OCI-LY7 (cell line): ENCODE measurements at regions not wholly inside any gene's neighbourhood (a gene's known extent, or its start where the extent isn't known, plus 50 kb on each side); places are given as distances from the start of the nearest gene placed in this dataset.

Experiments used
- BruUV-seq: library from RNA; stranded (reverse); fragments of 400-500 nt; replicated peaks from 2 replicates; lab custom pipeline; 2021; lab: Mats Ljungman, UMichigan
- CTCF ChIA-PET: fragments of 300-600 bp; sonication (Branson Sonifier 250); formaldehyde crosslinking; loops from one replicate; lab custom pipeline; 2022; ENCODE audit warnings: antibody characterized with exemption; ENCODE audit not compliant: unreplicated experiment; lab: Charles Lee
- POLR2A ChIA-PET: fragments of 300-600 bp; sonication (Branson Sonifier 250); formaldehyde crosslinking; loops from one replicate; lab custom pipeline; 2022; ENCODE audit warnings: antibody characterized with exemption; lab: Charles Lee
- DNase-seq: peaks from one replicate; pipeline ENCODE4 v3.0.0-alpha.2; 2015; ENCODE audit warnings: low spot score
- H2AFZ ChIP-seq: fragments of 200-600 bp; sonication (generic), shearing (Covaris generic); 2 replicates; pipeline ENCODE4 v1.6.1; 2014; ENCODE audit warnings: mild to moderate bottlenecking, antibody characterized with exemption, low read length, moderate library complexity
- H3K27ac ChIP-seq: fragments of 200-600 bp; sonication (generic); 2 replicates; pipeline ENCODE4 v1.5.1; 2014; ENCODE audit warnings: mixed run types, low read depth, mild to moderate bottlenecking, moderate library complexity, low read length, inconsistent platforms; ENCODE audit not compliant: poor library complexity, severe bottlenecking
- H3K36me3 ChIP-seq: fragments of 200-600 bp; sonication (generic); 2 replicates; pipeline ENCODE4 v1.6.1; 2014; ENCODE audit warnings: mild to moderate bottlenecking, antibody characterized with exemption, low read length, moderate library complexity, mixed read lengths; ENCODE audit not compliant: insufficient read depth
- H3K4me1 ChIP-seq: fragments of 200-600 bp; sonication (generic); 2 replicates; pipeline ENCODE4 v1.5.1; 2014; ENCODE audit warnings: mild to moderate bottlenecking, low read length; ENCODE audit not compliant: insufficient read depth, poor library complexity, severe bottlenecking
- H3K4me2 ChIP-seq: fragments of 200-600 bp; sonication (generic); 2 replicates; pipeline ENCODE4 v1.6.1; 2014; ENCODE audit warnings: mild to moderate bottlenecking, low read length
- H3K4me3 ChIP-seq: fragments of 200-600 bp; sonication (generic); 2 replicates; pipeline ENCODE4 v1.5.1; 2014; ENCODE audit warnings: mild to moderate bottlenecking, low read depth, low read length; ENCODE audit not compliant: poor library complexity, severe bottlenecking
- H3K79me2 ChIP-seq: fragments of 200-600 bp; sonication (generic); 2 replicates; pipeline ENCODE4 v1.6.1; 2016; ENCODE audit warnings: low read depth, mild to moderate bottlenecking, low read length, moderate library complexity, mixed read lengths; ENCODE audit not compliant: insufficient read depth
- H3K9me2 ChIP-seq: fragments of 200-600 bp; sonication (generic); 2 replicates; pipeline ENCODE4 v1.6.1; 2016; ENCODE audit warnings: mild to moderate bottlenecking, low read length, mixed read lengths; ENCODE audit not compliant: insufficient read depth
- H3K9me3 ChIP-seq: fragments of 200-600 bp; sonication (generic); 2 replicates; pipeline ENCODE4 v1.6.1; 2014; ENCODE audit warnings: mild to moderate bottlenecking, mixed run types, low read length, mixed read lengths
- H4K20me1 ChIP-seq: fragments of 200-600 bp; sonication (generic); 2 replicates; pipeline ENCODE4 v1.6.1; 2014; ENCODE audit warnings: mild to moderate bottlenecking, antibody characterized with exemption, low read length, moderate library complexity, mixed read lengths; ENCODE audit not compliant: insufficient read depth
- CTCF ChIP-seq: fragments of 200-600 bp; sonication (generic); conservative IDR thresholded peaks from 2 replicates; pipeline ENCODE4 v1.5.1; 2014; ENCODE audit warnings: mild to moderate bottlenecking, antibody characterized with exemption, low read length, moderate library complexity, mixed read lengths
- EZH2phosphoT487 ChIP-seq: fragments of 200-600 bp; sonication (generic); IDR thresholded peaks from 2 replicates; pipeline ENCODE4 v1.6.1; 2018; ENCODE audit warnings: low read depth, borderline replicate concordance, mild to moderate bottlenecking, mixed run types, antibody characterized with exemption, low read length, moderate library complexity, mixed read lengths
- intact Hi-C: fragments of 100-400 bp; cut with micrococcal nuclease; formaldehyde crosslinking; loops from one replicate; pipeline ENCODE4 v1.10.0; 2022; ENCODE audit not compliant: unreplicated experiment

- peak overlapping the region; percentile 96 for H2AFZ ChIP-seq
- no peaks in the 10 kb centered on the region for H4K20me1 ChIP-seq
- intact Hi-C loops = no loop called here
- H3K36me3 ChIP-seq = no peaks in the 10 kb centered on the region
- peak overlapping the region; percentile 1 for H3K27ac ChIP-seq
- H3K9me2 ChIP-seq = no peaks in the 10 kb centered on the region
- peak overlapping the region; percentile 36 for H3K4me3 ChIP-seq
- H3K4me2 ChIP-seq = peak overlapping the region; percentile 69
- CTCF ChIA-PET = no interaction called here
- H3K4me1 ChIP-seq = peaks cover 14% of the 10 kb centered on the region
- peak; percentile 38 for DNase-seq
- H3K79me2 ChIP-seq = no peaks in the 10 kb centered on the region
- no peak for TF ChIP-seq EZH2phosphoT487
- no peak for TF ChIP-seq CTCF
- no TSS peak for BruUV-seq
- POLR2A ChIA-PET = no interaction called here
- no peaks in the 10 kb centered on the region; the same call in 1 of the 2 replicates for H3K9me3 ChIP-seq
These were observed 116.9 kb upstream of the ARPP21 start for GRCh38 chr3:35522450-35522849.

GRCh38 chr3:35523074-35523473 lies 116.3 kb upstream of the ARPP21 start:
- H3K4me3 ChIP-seq = no peak overlapping the region
- no peak overlapping the region for H3K4me2 ChIP-seq
- no peaks in the 10 kb centered on the region for H3K9me2 ChIP-seq
- ChIA-PET POLR2A (interaction anchor here (1.1 to 1.3 kb wide), 2 partner anchors 11 to 17 kb away, joined by 3 read pairs; no protein-coding TSS in a partner anchor), CTCF (no interaction called here)
- peaks cover 14% of the 10 kb centered on the region for H3K4me1 ChIP-seq
- no peaks in the 10 kb centered on the region for H4K20me1 ChIP-seq
- intact Hi-C loops = no loop called here
- DNase-seq = no peak
- no peaks in the 10 kb centered on the region for H3K36me3 ChIP-seq
- TF ChIP-seq EZH2phosphoT487 (no peak), CTCF (no peak)
- peak overlapping the region; percentile 96; the same call in 1 of the 2 replicates for H2AFZ ChIP-seq
- no peak overlapping the region for H3K27ac ChIP-seq
- H3K79me2 ChIP-seq = no peaks in the 10 kb centered on the region
- no TSS peak for BruUV-seq
- H3K9me3 ChIP-seq = no peaks in the 10 kb centered on the region; the same call in 1 of the 2 replicates

GRCh38 chr3:35523838-35524237 lies 115.5 kb upstream of the ARPP21 start:
- Histone ChIP-seq H3K9me3 (no peaks in the 10 kb centered on the region; the same call in 1 of the 2 replicates), H2AFZ (no peak overlapping the region), H3K27ac (no peak overlapping the region), H4K20me1 (no peaks in the 10 kb centered on the region), H3K9me2 (no peaks in the 10 kb centered on the region), H3K79me2 (no peaks in the 10 kb centered on the region), H3K4me2 (no peak overlapping the region), H3K4me1 (peaks cover 14% of the 10 kb centered on the region), H3K36me3 (no peaks in the 10 kb centered on the region), H3K4me3 (no peak overlapping the region)
- ChIA-PET CTCF (no interaction called here), POLR2A (interaction anchor here (1.1 to 1.3 kb wide), 2 partner anchors 11 to 16 kb away, joined by 3 read pairs; no protein-coding TSS in a partner anchor)
- TF ChIP-seq CTCF (no peak), EZH2phosphoT487 (no peak)
- DNase-seq = no peak
- intact Hi-C loops = no loop called here
- no TSS peak for BruUV-seq
